ENCODE measurements at regions not wholly inside any gene's neighbourhood (a gene's known extent, or its start where the extent isn't known, plus 50 kb on each side); places are given as distances from the start of the nearest gene placed in this dataset.

DNA sequence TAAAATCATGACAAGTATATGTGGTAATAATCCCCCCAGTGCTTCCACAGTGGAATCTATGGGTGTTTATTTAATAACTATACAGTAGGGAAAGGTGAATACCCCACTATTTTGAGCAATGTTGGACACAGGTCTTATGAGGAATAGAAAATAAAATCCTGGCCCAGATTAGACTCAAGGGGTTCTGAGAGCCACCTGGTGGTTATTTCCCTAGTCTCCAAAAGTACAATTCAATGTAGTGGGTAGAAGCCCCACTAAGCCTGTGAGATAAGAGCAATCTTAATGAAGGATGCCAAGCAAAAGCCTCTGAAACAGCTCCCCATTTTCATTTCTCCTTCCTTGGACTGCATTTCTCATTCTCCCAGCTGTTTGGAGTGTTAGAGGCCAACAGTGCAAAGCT is 328.2 kb upstream of the NR3C2 start:
- intact Hi-C loops (cut with micrococcal nuclease; ENCODE audit: unreplicated experiment) (no loop called here), in situ Hi-C loops (cut with HindIII; ENCODE audit: extremely low pct_ligation_motif_present, low pct_unique_long_range_greater_than_20kb) (no loop called here)
- DNase-seq (ENCODE audit: low spot score): no peak
- Histone ChIP-seq H3K27ac (ENCODE audit: extremely low read length, insufficient read depth, low read length) (no peak overlapping the region), H2AFZ (ENCODE audit: low read length) (no peak overlapping the region), H3K4me2 (ENCODE audit: low read depth, low read length) (no peak overlapping the region), H3K4me3 (replicated peaks in 1 of 3; ENCODE audit: insufficient read depth in 1 of 3, low read depth in 2 of 3, low read length in 3 of 3) (no peak overlapping the region), H3K4me1 (ENCODE audit: insufficient read depth, low read length) (no peaks in the 10 kb centered on the region), H3K79me2 (ENCODE audit: insufficient read depth, low read length) (no peaks in the 10 kb centered on the region), H3K36me3 (replicated peaks in 1 of 2; ENCODE audit: control insufficient read depth in 1 of 2, insufficient read depth in 2 of 2, low read length in 2 of 2) (no peaks in the 10 kb centered on the region), H3K9me3 (ENCODE audit: low read length) (peaks cover 38% of the 10 kb centered on the region), H3K9ac (ENCODE audit: insufficient read depth, low read depth, low read length) (no peak overlapping the region), H3K27me3 (ENCODE audit: control insufficient read depth in 1 of 2, insufficient read depth in 2 of 2, low read length in 2 of 2) (no peaks in the 10 kb centered on the region), H4K20me1 (ENCODE audit: insufficient read depth, low read length) (no peaks in the 10 kb centered on the region)
- TF ChIP-seq TRIM24 (CRISPR knock-in tag; IDR thresholded peaks at IDR 0.05) (no peak), ZNF382 (CRISPR knock-in tag; IDR thresholded peaks at IDR 0.05; ENCODE audit: borderline replicate concordance) (no peak), SMC3 (IDR thresholded peaks at IDR 0.05; ENCODE audit: low read length) (no peak), ZNF567 (CRISPR knock-in tag; IDR thresholded peaks at IDR 0.05; ENCODE audit: borderline replicate concordance) (no peak), ZNF335 (CRISPR knock-in tag; IDR thresholded peaks at IDR 0.05) (no peak), TAF15 (IDR thresholded peaks at IDR 0.05; ENCODE audit: low read depth, low read length, poor library complexity, severe bottlenecking) (no peak), SYNCRIP (IDR thresholded peaks at IDR 0.05; ENCODE audit: insufficient read depth, low read depth, low read length) (no peak), ZNF350 (CRISPR knock-in tag; IDR thresholded peaks at IDR 0.05; ENCODE audit: borderline replicate concordance, low read depth) (no peak)
- TF ChIP-seq, protein P1, sequence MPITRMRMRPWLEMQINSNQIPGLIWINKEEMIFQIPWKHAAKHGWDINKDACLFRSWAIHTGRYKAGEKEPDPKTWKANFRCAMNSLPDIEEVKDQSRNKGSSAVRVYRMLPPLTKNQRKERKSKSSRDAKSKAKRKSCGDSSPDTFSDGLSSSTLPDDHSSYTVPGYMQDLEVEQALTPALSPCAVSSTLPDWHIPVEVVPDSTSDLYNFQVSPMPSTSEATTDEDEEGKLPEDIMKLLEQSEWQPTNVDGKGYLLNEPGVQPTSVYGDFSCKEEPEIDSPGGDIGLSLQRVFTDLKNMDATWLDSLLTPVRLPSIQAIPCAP (CRISPR knock-in tag; IDR thresholded peaks at IDR 0.05; ENCODE audit: low read depth): no peak
- no TSS peak for BruUV-seq (replicated peaks)
- ChIA-PET POLR2A (no interaction called here), CTCF (ENCODE audit: low intra/inter-chr PET ratio, low total read pairs) (no interaction called here)
- ATAC-seq: no peak
- FAIRE-seq: no peak

DNA sequence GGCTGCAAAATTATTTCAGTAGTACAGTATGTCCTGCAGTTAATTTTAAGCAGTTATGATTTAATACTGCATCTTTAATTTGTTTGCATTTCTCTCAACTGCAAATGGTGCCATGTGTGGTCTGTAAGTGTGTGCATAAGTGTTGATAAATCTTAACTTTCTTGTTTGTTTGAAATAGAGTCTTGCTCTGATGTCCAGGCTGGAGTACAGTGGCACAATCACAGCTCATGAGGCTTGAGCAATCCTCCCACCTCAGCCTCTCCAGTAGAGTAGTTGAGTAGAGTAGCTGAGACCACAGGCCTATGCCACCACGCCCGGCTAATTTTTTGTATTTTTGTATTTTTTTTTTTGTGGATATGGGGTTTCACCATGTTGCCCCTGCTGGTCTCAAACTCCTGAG is 322.5 kb upstream of the NR3C2 start:
- in situ Hi-C loops (cut with HindIII; ENCODE audit: extremely low pct_ligation_motif_present, low pct_unique_long_range_greater_than_20kb): no loop called here
- no peak overlapping the region for H2AFZ ChIP-seq (ENCODE audit: low read length)
- POLR2A ChIA-PET: no interaction called here
- no peaks in the 10 kb centered on the region for H3K27me3 ChIP-seq (ENCODE audit: control insufficient read depth in 1 of 2, insufficient read depth in 2 of 2, low read length in 2 of 2)
- TF ChIP-seq, protein P2, sequence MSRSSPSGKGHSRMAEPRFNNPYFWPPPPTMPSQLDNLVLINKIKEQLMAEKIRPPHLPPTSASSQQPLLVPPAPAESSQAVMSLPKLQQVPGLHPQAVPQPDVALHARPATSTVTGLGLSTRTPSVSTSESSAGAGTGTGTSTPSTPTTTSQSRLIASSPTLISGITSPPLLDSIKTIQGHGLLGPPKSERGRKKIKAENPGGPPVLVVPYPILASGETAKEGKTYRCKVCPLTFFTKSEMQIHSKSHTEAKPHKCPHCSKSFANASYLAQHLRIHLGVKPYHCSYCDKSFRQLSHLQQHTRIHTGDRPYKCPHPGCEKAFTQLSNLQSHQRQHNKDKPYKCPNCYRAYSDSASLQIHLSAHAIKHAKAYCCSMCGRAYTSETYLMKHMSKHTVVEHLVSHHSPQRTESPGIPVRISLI (CRISPR knock-in tag; IDR thresholded peaks at IDR 0.05; ENCODE audit: borderline replicate concordance): no peak
- TF ChIP-seq CREB1 (IDR thresholded peaks at IDR 0.05) (no peak), CREB1 (CRISPR knock-in tag; IDR thresholded peaks at IDR 0.05) (no peak), ZFX (CRISPR knock-in tag; IDR thresholded peaks at IDR 0.05; ENCODE audit: low read depth) (no peak), HCFC1 (IDR thresholded peaks at IDR 0.05; ENCODE audit: low read depth, low read length) (no peak), CBX5 (CRISPR knock-in tag; IDR thresholded peaks at IDR 0.05; ENCODE audit: borderline replicate concordance) (no peak)
- DNase-seq (ENCODE audit: low spot score) (no peak), ATAC-seq (no peak), FAIRE-seq (no peak)
- H3K4me3 ChIP-seq (replicated peaks in 1 of 3; ENCODE audit: insufficient read depth in 1 of 3, low read depth in 2 of 3, low read length in 3 of 3): no peak overlapping the region
- no peaks in the 10 kb centered on the region for H3K79me2 ChIP-seq (ENCODE audit: insufficient read depth, low read length)
- H4K20me1 ChIP-seq (ENCODE audit: insufficient read depth, low read length): no peaks in the 10 kb centered on the region
- H3K4me1 ChIP-seq (ENCODE audit: insufficient read depth, low read length): no peaks in the 10 kb centered on the region
- H3K9me3 ChIP-seq (ENCODE audit: low read length): peaks cover 53% of the 10 kb centered on the region
- no peak overlapping the region for H3K4me2 ChIP-seq (ENCODE audit: low read depth, low read length)
- H3K9ac ChIP-seq (ENCODE audit: insufficient read depth, low read depth, low read length): no peak overlapping the region
- H3K27ac ChIP-seq (ENCODE audit: extremely low read length, insufficient read depth, low read length): no peak overlapping the region
- CTCF ChIA-PET (ENCODE audit: low intra/inter-chr PET ratio, low total read pairs): no interaction called here
- 48% methylated on average over 2 of the region's 2 CpGs for WGBS (ENCODE audit: low lambda C conversion rate)
- intact Hi-C loops (cut with micrococcal nuclease; ENCODE audit: unreplicated experiment): no loop called here
- no peaks in the 10 kb centered on the region for H3K36me3 ChIP-seq (replicated peaks in 1 of 2; ENCODE audit: control insufficient read depth in 1 of 2, insufficient read depth in 2 of 2, low read length in 2 of 2)
- no TSS peak for BruUV-seq (replicated peaks)

Data from HepG2 (cell line).